K562 (cell line): ENCODE measurements at regions not wholly inside any gene's neighbourhood (a gene's known extent, or its start where the extent isn't known, plus 50 kb on each side); places are given as distances from the start of the nearest gene placed in this dataset.

Experiments
- ATAC-seq: fragments of 200-7000 bp; cut with Tn5 transposase; 3 replicates; pipeline ENCODE4 v1.9.1; 2020; ENCODE audit warnings: moderate library complexity
- BruUV-seq: library from RNA; stranded (reverse); fragments of 400-500 nt; replicated peaks from 2 replicates; lab custom pipeline; 2021; lab: Mats Ljungman, UMichigan
- CTCF ChIA-PET: fragments of 300-600 bp; formaldehyde crosslinking; extraction: SDS; loops from one replicate; lab custom pipeline; 2021; ENCODE audit warnings: low intra/inter-chr PET ratio; lab: Yijun Ruan, JAX
- POLR2A ChIA-PET: fragments of 300-600, 350-650 bp; sonication (Branson Sonifier 250); formaldehyde crosslinking; extraction: SDS; loops from one replicate; lab custom pipeline; 2021; ENCODE audit warnings: antibody characterized with exemption, inconsistent platforms; lab: Yijun Ruan, JAX
- DNase-seq, 4 experiments: peaks; one replicate each; pipeline versions ENCODE4 v3.0.0 to v3.0.0-alpha.2; 2011 to 2018; ENCODE audit warnings: low spot score in 3 of 4, mixed read lengths in 3 of 4; ENCODE audit errors: extremely low read depth in 1 of 4
- FAIRE-seq: peaks from 2 replicates; lab custom pipeline; 2011; peaks lifted over from hg19 to GRCh38; lab: Jason Lieb, UNC
- H2AFZ ChIP-seq: 2 replicates; pipeline ENCODE4 v1.6.0; 2011; ENCODE audit warnings: low read depth, low read length, control low read depth, inconsistent platforms
- H3K27ac ChIP-seq: fragments of 200-600 bp; 3 replicates; pipeline ENCODE4 v1.8.0; 2011; ENCODE audit warnings: low read depth, mild to moderate bottlenecking, control low read depth, inconsistent platforms, low read length, moderate library complexity, mixed read lengths; ENCODE audit errors: extremely low read depth
- H3K27me3 ChIP-seq, 2 experiments: fragments of 300-600 bp in 1 of 2; 2 replicates in 1 of 2; 3 replicates in 1 of 2; pipeline versions ENCODE4 v1.6.0 to v1.8.0; 2011; ENCODE audit warnings: inconsistent platforms in 2 of 2, low read length in 2 of 2, mild to moderate bottlenecking in 1 of 2, mixed read lengths in 1 of 2, moderate library complexity in 1 of 2; ENCODE audit not compliant: control insufficient read depth in 2 of 2, insufficient read depth in 2 of 2
- H3K36me3 ChIP-seq: fragments of 300-600 bp; 3 replicates; pipeline ENCODE4 v1.8.0; 2011; ENCODE audit warnings: mild to moderate bottlenecking, low read length, inconsistent platforms; ENCODE audit not compliant: control insufficient read depth, insufficient read depth
- H3K4me1 ChIP-seq, 2 experiments: fragments of 200-600 bp in 1 of 2; replicated peaks in 1 of 2; 2 replicates in 1 of 2; 3 replicates in 1 of 2; pipeline versions ENCODE4 v1.5.1 to v1.8.0; 2011; ENCODE audit warnings: inconsistent platforms in 2 of 2, low read length in 2 of 2, mild to moderate bottlenecking in 1 of 2, mixed read lengths in 1 of 2, moderate library complexity in 1 of 2; ENCODE audit not compliant: control insufficient read depth in 2 of 2, insufficient read depth in 2 of 2
- H3K4me2 ChIP-seq: 2 replicates; pipeline ENCODE4 v1.6.1; 2011; ENCODE audit warnings: low read length, control low read depth, inconsistent platforms, mixed read lengths; ENCODE audit not compliant: insufficient read depth
- H3K4me3 ChIP-seq: fragments of 200-600 bp; sonication (generic), shearing (Covaris generic); 2 replicates; pipeline ENCODE4 v1.5.1; 2016; ENCODE audit warnings: control low read depth, inconsistent platforms
- H3K79me2 ChIP-seq: fragments of 200-600 bp; 3 replicates; pipeline ENCODE4 v1.8.0; 2011; ENCODE audit warnings: low read length, inconsistent platforms; ENCODE audit not compliant: control insufficient read depth, insufficient read depth
- H3K9ac ChIP-seq, 2 experiments: 2 replicates each; pipeline versions ENCODE4 v1.6.0 to v1.6.1; 2011; ENCODE audit warnings: low read depth in 2 of 2, low read length in 2 of 2, control low read depth in 1 of 2, inconsistent platforms in 1 of 2, mild to moderate bottlenecking in 1 of 2, mixed read lengths in 1 of 2; ENCODE audit not compliant: insufficient read depth in 1 of 2
- H3K9me1 ChIP-seq: one replicate; pipeline ENCODE4 v1.6.0; 2011; ENCODE audit warnings: inconsistent platforms, mild to moderate bottlenecking, low read length, moderate library complexity; ENCODE audit not compliant: control insufficient read depth, insufficient read depth
- H3K9me3 ChIP-seq: replicated peaks from 2 replicates; pipeline ENCODE4 v1.5.1; 2011; ENCODE audit warnings: low read depth, low read length, inconsistent platforms; ENCODE audit not compliant: control insufficient read depth, insufficient read depth
- H4K20me1 ChIP-seq: replicated peaks from 2 replicates; pipeline ENCODE4 v1.6.1; 2011; ENCODE audit warnings: low read length, inconsistent platforms, mixed read lengths; ENCODE audit not compliant: control insufficient read depth, insufficient read depth
- NR2C2 ChIP-seq, 2 experiments: fragments of 200-800 bp in 1 of 2; sonication (Bioruptor generic) in 1 of 2; sonication (generic) in 1 of 2; formaldehyde crosslinking in 1 of 2; IDR thresholded peaks; 2 replicates each; pipeline versions ENCODE4 v1.6.1 to v1.8.0; 2016 to 2022; ENCODE audit warnings: mild to moderate bottlenecking in 1 of 2, missing compliant biosample characterization in 1 of 2, missing genetic modification characterization in 1 of 2, missing genetic modification reagents in 1 of 2
- NR3C1 ChIP-seq: sonication (generic); formaldehyde crosslinking; IDR thresholded peaks from 2 replicates; pipeline ENCODE4 v1.8.1; 2022; ENCODE audit warnings: missing genetic modification reagents
- PREB ChIP-seq: sonication (generic); formaldehyde crosslinking; IDR thresholded peaks from 2 replicates; pipeline ENCODE4 v1.8.1; 2023; ENCODE audit warnings: mild to moderate bottlenecking, missing genetic modification reagents
- TCF15 ChIP-seq: fragments of 250-450 bp; sonication (Bioruptor Pico); IDR thresholded peaks from 2 replicates; pipeline ENCODE4 v1.8.0; 2022; ENCODE audit warnings: moderate library complexity, mild to moderate bottlenecking, inconsistent platforms
- TCF7L2 ChIP-seq: fragments of 150-350 bp; IDR thresholded peaks from 2 replicates; pipeline ENCODE4 v1.6.1; 2016; ENCODE audit warnings: low read depth, mild to moderate bottlenecking, low read length, moderate library complexity
- TGIF2 ChIP-seq: sonication (generic); formaldehyde crosslinking; IDR thresholded peaks from 2 replicates; pipeline ENCODE4 v1.8.1; 2022; ENCODE audit warnings: mild to moderate bottlenecking, missing genetic modification reagents, moderate library complexity
- ZSCAN32 ChIP-seq: fragments of 450-650 bp; formaldehyde crosslinking; IDR thresholded peaks from 2 replicates; pipeline ENCODE4 v1.4.0; 2020; ENCODE audit warnings: mild to moderate bottlenecking, moderate library complexity
- WGBS: fragments of 100-300 bp; shearing (Covaris generic); methylation state at CpG from one replicate; pipeline ENCODE4 v1.1.6; 2016; ENCODE audit warnings: low coverage, mixed read lengths; ENCODE audit not compliant: insufficient coverage; ENCODE audit errors: missing lambda C conversion rate; 5-methylcytosine and 5-hydroxymethylcytosine counted together
- in situ Hi-C: fragments of 300-500 bp; cut with MboI; formaldehyde crosslinking; loops from 4 replicates; pipeline ENCODE4 v1.15.0; 2018; ENCODE audit warnings: inconsistent platforms, mixed read lengths
- intact Hi-C: fragments of 100-400 bp; cut with micrococcal nuclease; formaldehyde crosslinking; loops from 2 replicates; pipeline ENCODE4 v1.14.2; 2022

- TF ChIP-seq TCF15 (CRISPR knock-in tag), result no peak
- no peak for TF ChIP-seq NR2C2 (CRISPR knock-in tag; IDR thresholded peaks at IDR 0.05)
- TF ChIP-seq NR2C2 (tag; IDR thresholded peaks at IDR 0.05), result no peak
Observed at GRCh38 chr2:23121968-23122648, 262.9 kb upstream of the KLHL29 start (continued).

GRCh38 chr2:23122681-23123215 is 262.2 kb upstream of the KLHL29 start:
- Histone ChIP-seq H3K36me3 (no peaks in the 10 kb centered on the region), H3K9me1 (no peaks in the 10 kb centered on the region), H3K9me3 (no peaks in the 10 kb centered on the region), H3K4me2 (no peak overlapping the region), H3K9ac (no peak overlapping the region), H4K20me1 (no peaks in the 10 kb centered on the region), H3K27ac (no peak overlapping the region), H3K4me3 (no peak overlapping the region), H3K4me1 (no peaks in the 10 kb centered on the region), H3K27me3 (no peaks in the 10 kb centered on the region), H3K79me2 (no peaks in the 10 kb centered on the region), H2AFZ (no peak overlapping the region)
- TF ChIP-seq ZSCAN32 (no peak), TGIF2 (CRISPR knock-in tag) (no peak), PREB (CRISPR knock-in tag) (no peak), NR3C1 (no peak), TCF7L2 (no peak)
- 0% methylated on average over 5 of the region's 5 CpGs for WGBS
- ChIA-PET CTCF (no interaction called here), POLR2A (interaction anchor here (1.5 kb wide), 1 partner anchor 16 kb away, joined by 4 read pairs; no protein-coding TSS in a partner anchor)
- in situ Hi-C loops (no loop called here), intact Hi-C loops (no loop called here)
- FAIRE-seq (no peak), DNase-seq (no peak), ATAC-seq (no peak)
- no TSS peak for BruUV-seq
